Left ventricle myocardium inferior (tissue), 1 donor: ENCODE measurements at regions not wholly inside any gene's neighbourhood (a gene's known extent, or its start where the extent isn't known, plus 50 kb on each side); places are given as distances from the start of the nearest gene placed in this dataset.

Experiments
- DNase-seq: peaks from one replicate; pipeline ENCODE4 v3.0.0-alpha.2; 2020
- H3K27ac ChIP-seq: fragments of 200-600 bp; replicated peaks from 2 replicates; pipeline ENCODE4 v1.8.0; 2021
- H3K27me3 ChIP-seq: fragments of 200-600 bp; 2 replicates; pipeline ENCODE4 v1.8.0; 2021; ENCODE audit warnings: low read depth
- H3K36me3 ChIP-seq: fragments of 200-600 bp; 2 replicates; pipeline ENCODE4 v1.8.0; 2021
- H3K4me1 ChIP-seq: fragments of 200-600 bp; 2 replicates; pipeline ENCODE4 v1.8.0; 2021
- H3K4me3 ChIP-seq: fragments of 200-600 bp; 2 replicates; pipeline ENCODE4 v1.8.0; 2021; ENCODE audit warnings: mild to moderate bottlenecking, moderate library complexity
- H3K9me3 ChIP-seq: fragments of 200-600 bp; replicated peaks from 2 replicates; pipeline ENCODE4 v1.8.0; 2021
- intact Hi-C: fragments of 100-400 bp; cut with micrococcal nuclease; formaldehyde crosslinking; loops from one replicate; pipeline ENCODE4 v1.11.0; 2022
- TF ChIP-seq, protein P1 (sequence below): fragments of 200-600 bp; IDR thresholded peaks from 2 replicates; pipeline ENCODE4 v1.8.0; 2021; ENCODE audit warnings: antibody characterized with exemption, mild to moderate bottlenecking, borderline replicate concordance
- donor health status: DM: no; HTN: yes; CAD: no; lungs with severe emphysema.

DNA sequence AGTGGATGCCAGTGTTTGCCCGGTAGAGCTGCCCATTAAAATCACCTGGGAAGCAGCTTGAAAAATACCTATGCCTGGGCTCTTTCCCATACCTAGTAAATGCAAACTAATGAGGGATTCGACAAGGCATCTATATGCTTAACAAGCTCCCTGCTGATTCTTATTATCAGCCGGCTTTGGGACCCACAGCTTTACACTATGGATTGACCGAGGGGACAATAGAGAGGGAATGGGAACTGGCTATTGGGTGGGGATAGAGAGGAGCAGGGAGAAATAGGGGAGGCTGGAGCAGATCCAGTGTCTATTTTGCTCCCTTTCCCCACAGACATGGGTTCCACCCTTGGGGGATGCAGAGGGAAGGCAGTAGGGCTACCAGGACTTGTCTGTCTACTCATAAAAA lies 103.1 kb upstream of the TEX13D start:
- no peak overlapping the region for H3K4me3 ChIP-seq
- no peaks in the 10 kb centered on the region for H3K27me3 ChIP-seq
- DNase-seq: no peak
- TF ChIP-seq, protein P1, sequence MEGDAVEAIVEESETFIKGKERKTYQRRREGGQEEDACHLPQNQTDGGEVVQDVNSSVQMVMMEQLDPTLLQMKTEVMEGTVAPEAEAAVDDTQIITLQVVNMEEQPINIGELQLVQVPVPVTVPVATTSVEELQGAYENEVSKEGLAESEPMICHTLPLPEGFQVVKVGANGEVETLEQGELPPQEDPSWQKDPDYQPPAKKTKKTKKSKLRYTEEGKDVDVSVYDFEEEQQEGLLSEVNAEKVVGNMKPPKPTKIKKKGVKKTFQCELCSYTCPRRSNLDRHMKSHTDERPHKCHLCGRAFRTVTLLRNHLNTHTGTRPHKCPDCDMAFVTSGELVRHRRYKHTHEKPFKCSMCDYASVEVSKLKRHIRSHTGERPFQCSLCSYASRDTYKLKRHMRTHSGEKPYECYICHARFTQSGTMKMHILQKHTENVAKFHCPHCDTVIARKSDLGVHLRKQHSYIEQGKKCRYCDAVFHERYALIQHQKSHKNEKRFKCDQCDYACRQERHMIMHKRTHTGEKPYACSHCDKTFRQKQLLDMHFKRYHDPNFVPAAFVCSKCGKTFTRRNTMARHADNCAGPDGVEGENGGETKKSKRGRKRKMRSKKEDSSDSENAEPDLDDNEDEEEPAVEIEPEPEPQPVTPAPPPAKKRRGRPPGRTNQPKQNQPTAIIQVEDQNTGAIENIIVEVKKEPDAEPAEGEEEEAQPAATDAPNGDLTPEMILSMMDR: no peak
- H3K27ac ChIP-seq: no peak overlapping the region
- no peaks in the 10 kb centered on the region for H3K4me1 ChIP-seq
- H3K9me3 ChIP-seq: no peaks in the 10 kb centered on the region
- intact Hi-C loops: no loop called here
- no peaks in the 10 kb centered on the region for H3K36me3 ChIP-seq

DNA sequence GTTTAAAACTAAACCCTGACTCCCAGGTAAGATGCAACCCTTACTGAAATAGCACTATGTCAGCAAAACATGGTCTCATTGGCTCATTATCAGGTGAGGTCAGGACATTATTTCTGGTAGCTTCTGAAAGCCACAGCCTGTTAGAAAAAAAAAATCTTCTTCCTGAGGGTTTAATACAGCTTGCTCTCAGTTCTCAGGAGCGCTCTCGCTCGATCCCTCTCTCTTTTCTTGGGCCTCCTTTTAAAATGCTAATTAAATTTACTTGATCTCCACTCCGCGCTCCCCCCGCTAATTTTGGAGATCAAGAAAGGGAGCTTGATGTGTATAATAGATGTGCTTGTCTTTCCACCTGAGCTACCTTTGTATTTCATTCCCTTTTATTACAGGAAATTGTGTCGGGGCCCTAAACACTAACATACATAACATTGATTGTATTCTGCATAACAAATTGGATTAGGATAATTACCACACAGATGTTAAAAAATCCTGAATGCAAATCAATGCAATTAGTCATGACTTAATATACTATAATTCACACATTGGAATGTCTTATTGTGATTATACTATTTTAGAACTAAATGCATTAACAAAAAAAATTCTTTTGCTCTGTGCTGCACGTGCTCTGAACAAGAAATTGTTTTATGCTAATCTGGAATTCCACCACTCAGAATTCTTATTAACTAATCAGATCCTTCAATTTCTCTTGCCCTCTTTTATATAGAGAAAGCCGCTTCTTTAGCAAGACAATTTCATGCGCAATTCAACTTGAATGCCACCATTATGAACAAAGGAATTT lies 101.6 kb upstream of the TEX13D start:
- H3K4me1 ChIP-seq: no peaks in the 10 kb centered on the region
- no peak for DNase-seq
- no peaks in the 10 kb centered on the region for H3K9me3 ChIP-seq
- no peaks in the 10 kb centered on the region for H3K27me3 ChIP-seq
- H3K36me3 ChIP-seq: no peaks in the 10 kb centered on the region
- intact Hi-C loops: no loop called here
- no peak overlapping the region for H3K4me3 ChIP-seq
- no peak overlapping the region for H3K27ac ChIP-seq
- TF ChIP-seq, protein P1: no peak

DNA sequence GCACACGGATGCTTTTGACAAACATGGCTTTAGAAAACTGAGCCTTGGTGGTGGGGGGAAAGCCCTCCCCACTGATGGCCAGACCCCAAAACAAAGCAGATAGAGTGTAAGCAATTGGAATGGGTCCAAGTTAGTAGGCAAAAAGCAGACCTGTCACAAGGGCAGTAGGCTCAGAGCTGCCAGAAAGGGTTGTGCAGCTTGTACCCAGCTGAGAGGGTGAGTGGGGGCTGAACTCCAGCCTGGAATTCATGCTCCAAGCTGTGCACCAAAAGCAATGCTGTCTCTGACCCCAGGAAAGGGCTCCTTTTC lies 101.1 kb upstream of the TEX13D start:
- no peaks in the 10 kb centered on the region for H3K27me3 ChIP-seq
- H3K27ac ChIP-seq: peak overlapping the region; percentile 16
- TF ChIP-seq, protein P1: no peak
- no peak for DNase-seq
- no peaks in the 10 kb centered on the region for H3K9me3 ChIP-seq
- intact Hi-C loops: no loop called here
- H3K4me1 ChIP-seq: no peaks in the 10 kb centered on the region
- no peaks in the 10 kb centered on the region for H3K36me3 ChIP-seq
- no peak overlapping the region for H3K4me3 ChIP-seq

DNA sequence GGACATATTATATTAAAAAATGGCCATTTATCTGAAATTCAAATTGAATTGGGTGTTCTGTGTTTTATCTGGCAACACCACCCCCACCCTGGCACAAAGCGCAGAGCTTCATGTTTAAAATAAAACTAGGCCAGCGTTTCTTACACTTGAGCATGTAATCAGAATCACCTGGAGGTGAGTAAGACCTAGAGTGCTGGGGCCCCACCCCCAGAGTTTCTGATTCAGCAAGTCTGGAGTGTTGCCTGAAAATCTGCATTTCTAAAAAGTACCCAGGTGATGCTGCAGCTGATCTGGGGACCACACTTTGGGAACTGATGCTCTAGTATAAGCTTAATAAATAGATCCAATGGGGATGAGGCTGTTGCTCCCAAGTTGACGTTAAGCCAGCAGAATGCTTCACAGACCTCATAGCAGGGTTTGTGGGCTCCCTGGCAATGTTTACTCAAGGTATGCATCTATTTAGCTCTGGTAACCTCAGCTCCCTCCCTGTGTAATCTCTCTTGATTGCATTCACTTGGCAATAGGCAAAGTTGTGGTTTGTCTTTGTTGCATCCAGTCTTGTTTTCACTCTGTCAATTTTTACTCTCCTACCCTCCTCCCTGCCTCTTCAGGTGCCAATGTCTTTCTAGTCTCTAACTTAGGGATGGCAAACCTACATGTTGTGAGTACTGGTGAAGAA lies 99.8 kb upstream of the TEX13D start:
- TF ChIP-seq, protein P1: no peak
- intact Hi-C loops: no loop called here
- Histone ChIP-seq H3K4me1 (no peaks in the 10 kb centered on the region), H3K36me3 (no peaks in the 10 kb centered on the region), H3K9me3 (no peaks in the 10 kb centered on the region), H3K4me3 (no peak overlapping the region), H3K27me3 (no peaks in the 10 kb centered on the region), H3K27ac (no peak overlapping the region)
- no peak for DNase-seq

DNA sequence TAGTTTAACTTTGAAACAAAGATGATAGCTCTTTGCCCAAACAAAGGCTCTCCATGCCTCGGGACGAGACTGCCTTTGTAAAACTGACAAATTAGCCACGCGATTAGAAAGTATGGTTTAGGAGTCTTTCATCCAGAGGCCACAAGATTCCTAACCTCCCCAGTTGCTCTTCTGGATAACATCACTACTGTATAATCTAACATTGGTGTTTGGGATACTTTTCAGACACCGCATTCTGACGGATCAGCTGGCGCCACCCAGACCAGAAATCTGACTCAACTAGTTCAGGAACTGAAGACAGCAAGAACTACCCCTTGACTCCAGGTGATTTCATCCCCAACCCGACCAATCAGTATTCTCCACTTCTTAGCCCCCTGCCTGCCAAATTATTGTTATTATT lies 98.1 kb upstream of the TEX13D start:
- H3K9me3 ChIP-seq: no peaks in the 10 kb centered on the region
- no peaks in the 10 kb centered on the region for H3K4me1 ChIP-seq
- no peaks in the 10 kb centered on the region for H3K36me3 ChIP-seq
- no peak overlapping the region for H3K4me3 ChIP-seq
- no peak for DNase-seq
- intact Hi-C loops: no loop called here
- no peaks in the 10 kb centered on the region for H3K27me3 ChIP-seq
- TF ChIP-seq, protein P1: no peak
- no peak overlapping the region for H3K27ac ChIP-seq
